Peyer's patch (tissue), 4 donors: ENCODE measurements at regions not wholly inside any gene's neighbourhood (a gene's known extent, or its start where the extent isn't known, plus 50 kb on each side); places are given as distances from the start of the nearest gene placed in this dataset.

Experiments used
- DNase-seq, 3 donors: peaks; one replicate each; pipeline ENCODE4 v3.0.0-alpha.2; 2017 to 2019
- H3K27ac ChIP-seq, 4 donors: fragments of 200-600 bp; sonication (generic); one replicate each; pipeline ENCODE4 v1.5.1; 2016 to 2019
- H3K27me3 ChIP-seq, 2 donors: fragments of 200-600 bp; sonication (generic); one replicate each; pipeline ENCODE4 v1.5.1; 2019
- H3K36me3 ChIP-seq, 3 donors: fragments of 200-600 bp; sonication (generic); one replicate each; pipeline ENCODE4 v1.5.1; 2016 to 2019
- H3K4me1 ChIP-seq, 4 donors: fragments of 200-600 bp; sonication (generic); one replicate each; pipeline ENCODE4 v1.5.1; 2016 to 2019
- H3K4me3 ChIP-seq, 4 donors: fragments of 200-600 bp; sonication (generic); 1 replicate in 3 of 4; 2 replicates in 1 of 4; pipeline ENCODE4 v1.5.1; 2016 to 2019; ENCODE audit warnings: mild to moderate bottlenecking in 1 of 4
- H3K9me3 ChIP-seq, 4 donors: fragments of 200-600 bp; sonication (generic); one replicate each; pipeline ENCODE4 v1.5.1; 2016 to 2019; ENCODE audit warnings: mild to moderate bottlenecking in 1 of 4
- POLR2A ChIP-seq, 2 donors: fragments of 450-650 bp; IDR thresholded peaks; one replicate each; pipeline ENCODE4 v1.5.1; 2017; ENCODE audit warnings: antibody characterized with exemption in 2 of 2, mild to moderate bottlenecking in 2 of 2, moderate library complexity in 2 of 2
- TF ChIP-seq, protein P1 (sequence below), 6 experiments: fragments of 450-650 bp in 4 of 6; fragments of 200-600 bp in 2 of 6; sonication (generic) in 1 of 6; IDR thresholded peaks; one replicate each; pipeline ENCODE4 v1.5.1; 2017 to 2019; ENCODE audit warnings: antibody characterized with exemption in 6 of 6, mild to moderate bottlenecking in 3 of 6, moderate library complexity in 1 of 6

DNA sequence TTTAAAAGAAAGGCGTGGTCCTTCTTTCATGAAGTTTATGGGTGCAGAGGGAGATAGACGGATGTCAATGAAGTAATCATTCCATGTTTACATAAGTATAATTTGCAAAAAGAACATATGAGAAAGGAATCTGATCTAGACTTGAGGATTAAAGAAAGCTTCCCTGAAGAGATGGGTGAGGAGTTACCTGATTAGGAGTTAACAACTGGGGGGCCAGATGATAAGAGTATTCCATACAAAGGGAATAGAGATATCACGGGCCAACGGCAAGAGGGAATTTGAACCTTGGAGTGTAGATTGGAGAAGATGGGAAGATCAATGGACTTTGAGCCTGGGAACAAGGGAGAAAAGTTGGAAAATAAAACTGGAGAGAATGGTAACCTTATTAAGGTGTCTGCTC is 1959.9 kb upstream of the WWC1 start:
- no peaks in the 10 kb centered on the region for H3K36me3 ChIP-seq
- no peak for DNase-seq
- TF ChIP-seq, protein P1, sequence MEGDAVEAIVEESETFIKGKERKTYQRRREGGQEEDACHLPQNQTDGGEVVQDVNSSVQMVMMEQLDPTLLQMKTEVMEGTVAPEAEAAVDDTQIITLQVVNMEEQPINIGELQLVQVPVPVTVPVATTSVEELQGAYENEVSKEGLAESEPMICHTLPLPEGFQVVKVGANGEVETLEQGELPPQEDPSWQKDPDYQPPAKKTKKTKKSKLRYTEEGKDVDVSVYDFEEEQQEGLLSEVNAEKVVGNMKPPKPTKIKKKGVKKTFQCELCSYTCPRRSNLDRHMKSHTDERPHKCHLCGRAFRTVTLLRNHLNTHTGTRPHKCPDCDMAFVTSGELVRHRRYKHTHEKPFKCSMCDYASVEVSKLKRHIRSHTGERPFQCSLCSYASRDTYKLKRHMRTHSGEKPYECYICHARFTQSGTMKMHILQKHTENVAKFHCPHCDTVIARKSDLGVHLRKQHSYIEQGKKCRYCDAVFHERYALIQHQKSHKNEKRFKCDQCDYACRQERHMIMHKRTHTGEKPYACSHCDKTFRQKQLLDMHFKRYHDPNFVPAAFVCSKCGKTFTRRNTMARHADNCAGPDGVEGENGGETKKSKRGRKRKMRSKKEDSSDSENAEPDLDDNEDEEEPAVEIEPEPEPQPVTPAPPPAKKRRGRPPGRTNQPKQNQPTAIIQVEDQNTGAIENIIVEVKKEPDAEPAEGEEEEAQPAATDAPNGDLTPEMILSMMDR (IDR thresholded peaks at IDR 0.05): no peak

DNA sequence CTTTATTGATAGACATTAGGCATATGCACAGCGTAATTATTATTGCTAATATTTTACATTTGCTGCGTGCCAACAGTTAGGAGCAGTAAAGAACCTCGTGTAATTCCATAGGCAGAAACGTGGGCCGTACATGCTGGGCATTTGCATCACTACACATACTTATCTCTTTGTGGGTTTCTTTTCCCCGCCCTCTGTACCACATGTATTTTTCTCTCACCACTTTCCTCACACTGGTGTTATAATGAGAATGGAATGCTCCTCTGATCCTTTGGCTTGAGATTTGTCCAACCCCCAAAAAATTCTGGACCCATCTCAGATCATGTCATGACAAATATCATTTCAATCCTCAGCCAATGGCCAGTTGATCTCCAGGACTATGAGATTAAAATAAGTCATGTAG is 1952.6 kb upstream of the WWC1 start:
- no peaks in the 10 kb centered on the region for H3K4me1 ChIP-seq
- TF ChIP-seq, protein P1 (IDR thresholded peaks at IDR 0.05): no peak
- no peak for TF ChIP-seq POLR2A (IDR thresholded peaks at IDR 0.05)
- no peaks in the 10 kb centered on the region for H3K36me3 ChIP-seq
- no peaks in the 10 kb centered on the region for H3K9me3 ChIP-seq
- H3K27ac ChIP-seq: no peak overlapping the region
- no peak for DNase-seq
- H3K4me3 ChIP-seq: no peak overlapping the region
- no peaks in the 10 kb centered on the region for H3K27me3 ChIP-seq

More for the DNA sequence above, 1959.9 kb upstream of the WWC1 start:
- Histone ChIP-seq H3K27me3 (no peaks in the 10 kb centered on the region), H3K4me3 (no peak overlapping the region), H3K27ac (no peak overlapping the region), H3K9me3 (no peaks in the 10 kb centered on the region), H3K4me1 (no peaks in the 10 kb centered on the region)

DNA sequence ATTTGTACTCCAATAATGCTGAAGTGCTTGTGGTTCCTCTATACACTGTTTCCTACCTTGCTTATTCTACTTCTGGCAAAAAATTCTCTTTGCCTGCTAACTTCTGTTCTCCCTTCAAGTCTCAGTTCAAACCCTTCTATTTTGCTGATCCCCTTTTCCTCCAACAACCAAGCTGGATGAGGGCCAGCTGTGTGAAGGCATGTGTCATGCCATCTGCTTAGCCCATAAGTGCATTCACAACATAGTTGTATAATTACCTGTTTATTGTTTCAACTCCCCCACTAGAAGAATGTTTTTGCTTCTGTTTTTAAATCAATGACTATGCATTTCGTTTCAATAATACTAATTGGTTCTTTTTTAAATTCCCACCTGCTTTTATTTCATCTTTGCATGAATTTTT is 1951.4 kb upstream of the WWC1 start:
- no peak for DNase-seq
- no peaks in the 10 kb centered on the region for H3K27me3 ChIP-seq
- no peak overlapping the region for H3K27ac ChIP-seq
- H3K4me3 ChIP-seq: no peak overlapping the region
- no peaks in the 10 kb centered on the region for H3K9me3 ChIP-seq
- H3K4me1 ChIP-seq: no peaks in the 10 kb centered on the region
- no peaks in the 10 kb centered on the region for H3K36me3 ChIP-seq
- TF ChIP-seq, protein P1 (IDR thresholded peaks at IDR 0.05): no peak
- no peak for TF ChIP-seq POLR2A (IDR thresholded peaks at IDR 0.05)

DNA sequence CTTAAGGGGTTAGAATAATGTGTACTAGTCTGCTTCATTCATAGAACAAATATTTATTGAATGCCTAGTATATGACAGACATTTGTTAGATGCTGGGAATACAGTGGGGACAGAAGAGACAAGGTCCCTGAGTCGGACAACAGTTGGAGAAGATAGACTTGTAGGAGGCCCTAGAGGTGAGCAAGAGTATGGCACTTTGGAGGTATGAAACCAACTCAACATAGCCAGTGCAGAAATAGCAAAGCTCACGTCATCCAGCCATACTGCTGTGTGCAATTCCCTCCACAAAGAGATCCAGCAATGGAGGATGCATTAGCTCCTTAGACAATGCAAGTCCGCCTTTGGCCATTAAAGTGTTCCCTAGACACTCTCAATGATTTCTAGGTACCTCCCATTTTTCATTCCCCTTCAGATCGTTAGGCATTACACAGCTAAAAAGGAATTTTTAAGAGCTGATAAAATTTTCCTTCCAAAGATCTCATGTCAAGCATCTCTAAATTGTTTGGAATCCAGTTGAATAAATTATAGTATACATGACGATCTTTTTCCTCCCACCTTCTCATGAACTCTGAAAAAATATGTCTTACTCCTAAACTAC is 1949.6 kb upstream of the WWC1 start:
- TF ChIP-seq, protein P1 (IDR thresholded peaks at IDR 0.05): peak in 1 of 6 experiments; percentile 9
- no peak for TF ChIP-seq POLR2A (IDR thresholded peaks at IDR 0.05)
- H3K27me3 ChIP-seq: no peaks in the 10 kb centered on the region
- no peak overlapping the region for H3K27ac ChIP-seq
- no peak overlapping the region for H3K4me3 ChIP-seq
- no peaks in the 10 kb centered on the region for H3K4me1 ChIP-seq
- no peak for DNase-seq
- no peaks in the 10 kb centered on the region for H3K36me3 ChIP-seq
- H3K9me3 ChIP-seq: no peaks in the 10 kb centered on the region

DNA sequence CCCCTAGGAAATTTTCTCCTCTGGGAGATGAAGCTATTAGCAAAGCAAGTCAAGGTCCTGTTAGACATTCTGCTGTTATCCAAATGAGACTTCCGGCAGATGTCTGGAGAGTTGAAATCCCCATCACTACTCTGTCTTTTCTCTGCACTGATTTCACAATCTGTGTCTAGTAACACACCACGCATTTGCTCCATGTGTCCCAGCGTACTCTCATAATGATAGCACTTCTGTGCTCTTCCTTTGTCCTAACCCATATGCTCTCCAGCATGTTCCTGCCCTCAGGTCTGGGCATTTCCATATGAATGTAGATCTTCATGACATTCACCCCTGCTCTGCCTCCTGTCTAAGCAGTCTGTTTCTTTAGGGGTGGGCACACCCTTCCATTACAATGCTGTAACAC is 1949.0 kb upstream of the WWC1 start:
- TF ChIP-seq, protein P1 (IDR thresholded peaks at IDR 0.05): no peak
- TF ChIP-seq POLR2A (IDR thresholded peaks at IDR 0.05): no peak
- DNase-seq: no peak
- no peaks in the 10 kb centered on the region for H3K9me3 ChIP-seq

More for the DNA sequence above, 1949.0 kb upstream of the WWC1 start:
- no peaks in the 10 kb centered on the region for H3K36me3 ChIP-seq
- H3K27me3 ChIP-seq: no peaks in the 10 kb centered on the region
- no peak overlapping the region for H3K27ac ChIP-seq
- H3K4me3 ChIP-seq: no peak overlapping the region
- H3K4me1 ChIP-seq: no peaks in the 10 kb centered on the region
